Left hindlimb (tissue), 1 donor: ENCODE measurements at regions not wholly inside any gene's neighbourhood (a gene's known extent, or its start where the extent isn't known, plus 50 kb on each side); places are given as distances from the start of the nearest gene placed in this dataset.
"Not testable (repeated sequence)": the region's sequence is repeated elsewhere in the genome, so short reads cannot be mapped to it uniquely, and the experiment has no call there.

Experiments used
- DNase-seq: peaks from one replicate; pipeline ENCODE4 v3.0.0-alpha.2; 2018

GRCh38 chr2:11877764-11878163 is 131.3 kb downstream of the LPIN1 start:
- no peak for DNase-seq

DNA sequence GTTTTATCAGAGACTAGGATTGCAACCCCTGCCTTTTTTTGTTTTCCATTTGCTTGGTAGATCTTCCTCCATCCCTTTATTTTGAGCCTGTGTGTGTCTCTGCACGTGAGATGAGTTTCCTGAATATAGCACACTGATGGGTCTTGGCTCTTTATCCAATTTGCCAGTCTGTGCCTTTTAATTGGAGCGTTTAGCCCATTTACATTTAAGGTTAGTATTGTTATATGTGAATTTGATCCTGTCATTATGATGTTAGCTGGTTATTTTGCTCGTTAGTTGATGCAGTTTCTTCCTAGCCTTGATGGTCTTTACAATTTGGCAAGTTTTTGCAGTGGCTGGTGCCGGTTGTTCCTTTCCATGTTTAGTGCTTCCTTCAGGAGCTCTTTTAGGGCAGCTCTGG is 138.8 kb downstream of the LPIN1 start:
- DNase-seq = not testable (repeated sequence)

- DNase-seq = not testable (repeated sequence)
Measured at GRCh38 chr2:11886899-11887298, 140.5 kb downstream of the LPIN1 start.

GRCh38 chr2:11889101-11889850 is 142.8 kb downstream of the LPIN1 start:
- DNase-seq = no peak

- no peak for DNase-seq
Measured at GRCh38 chr2:11889854-11890253, 143.4 kb downstream of the LPIN1 start.

GRCh38 chr2:11891028-11891427 is 144.6 kb downstream of the LPIN1 start:
- no peak for DNase-seq

GRCh38 chr2:11891671-11892440 is 145.4 kb downstream of the LPIN1 start:
- no peak for DNase-seq

- no peak for DNase-seq
Measured at GRCh38 chr2:11896386-11896785, 150.0 kb downstream of the LPIN1 start.

GRCh38 chr2:11898576-11898975 is 152.1 kb downstream of the LPIN1 start:
- DNase-seq = no peak

DNA sequence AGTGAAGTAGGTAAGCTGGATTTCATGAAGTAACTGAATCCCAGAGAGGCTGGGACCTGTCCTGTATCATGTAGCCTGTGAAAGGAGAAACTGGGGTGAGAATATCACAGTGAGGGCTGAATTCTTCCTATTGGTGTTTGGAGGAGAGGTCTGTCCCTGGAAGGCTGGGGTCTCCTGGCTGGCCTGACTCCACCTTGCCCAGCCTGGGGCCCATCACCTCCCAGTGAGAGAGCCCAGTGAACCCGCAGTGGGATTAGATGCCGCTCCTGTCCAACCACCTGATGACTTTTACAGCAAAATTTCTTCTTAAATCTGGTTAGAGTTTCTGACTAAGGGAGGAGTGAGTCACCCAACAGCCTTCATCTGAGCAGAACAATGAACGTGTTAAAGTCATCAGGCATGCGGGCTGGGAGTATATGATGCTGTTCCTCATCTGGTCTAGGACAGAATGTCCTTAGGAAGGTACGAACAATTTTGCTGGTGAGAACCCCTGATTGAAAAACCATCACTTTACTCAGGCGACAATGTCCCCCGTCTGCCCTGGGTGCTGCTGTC is 152.9 kb downstream of the LPIN1 start:
- DNase-seq = no peak

- DNase-seq = not testable (repeated sequence)
Measured at GRCh38 chr2:11900891-11901290, 154.5 kb downstream of the LPIN1 start.

- no peak for DNase-seq
Measured at GRCh38 chr2:11901351-11902069, 155.1 kb downstream of the LPIN1 start.

DNA sequence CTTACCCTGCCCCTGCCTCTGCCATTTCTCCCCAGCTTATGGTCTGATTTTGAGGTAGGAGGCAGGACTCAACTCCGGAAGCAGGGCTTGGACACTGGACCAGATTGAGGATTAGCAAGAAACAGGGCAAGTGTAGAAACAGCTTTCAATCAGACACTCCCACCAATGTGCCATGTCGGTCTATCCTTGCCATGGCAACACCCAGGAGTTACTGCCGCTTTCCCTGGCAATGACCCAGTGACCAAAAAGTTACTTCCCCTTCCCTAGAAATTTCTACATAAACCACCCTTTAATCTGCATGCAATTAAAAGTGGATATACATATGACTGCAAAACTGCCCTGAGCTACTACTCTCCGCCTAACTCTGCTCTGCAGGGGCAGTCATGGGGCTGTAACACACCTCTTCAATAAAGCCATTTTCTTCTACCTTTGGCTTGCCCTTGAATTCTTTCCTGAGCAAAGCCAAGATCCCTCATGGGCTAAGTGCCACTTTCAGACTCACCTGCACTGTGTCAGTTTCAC is 156.7 kb downstream of the LPIN1 start:
- DNase-seq = no peak

- no peak for DNase-seq
Measured at GRCh38 chr2:11904029-11904428, 157.6 kb downstream of the LPIN1 start.

GRCh38 chr2:11904941-11905340 is 158.5 kb downstream of the LPIN1 start:
- DNase-seq = no peak

- DNase-seq = no peak
Measured at GRCh38 chr2:11907190-11907589, 160.8 kb downstream of the LPIN1 start.

GRCh38 chr2:11910971-11911370 is 164.5 kb downstream of the LPIN1 start:
- DNase-seq = no peak

GRCh38 chr2:11912980-11913379 is 166.5 kb downstream of the LPIN1 start:
- DNase-seq = no peak

DNA sequence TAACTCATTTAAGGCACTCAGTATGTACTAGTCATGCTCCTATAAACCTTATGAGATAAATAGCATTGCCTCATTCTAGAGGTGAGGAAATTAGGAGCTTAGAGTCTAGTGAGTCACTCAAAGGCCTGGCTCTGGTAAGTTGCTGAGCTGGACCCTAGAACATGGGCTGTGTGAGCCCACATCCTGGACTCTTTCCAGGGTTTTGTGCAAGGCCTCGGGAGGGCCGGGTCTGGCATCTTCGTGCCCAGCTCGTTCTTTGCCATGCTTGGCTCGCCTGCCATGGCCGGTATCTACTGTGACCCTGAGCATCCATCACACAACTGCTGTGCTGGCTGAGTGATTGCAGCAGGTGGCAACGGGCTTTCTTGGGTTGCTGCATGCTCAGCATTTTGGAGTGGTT is 168.0 kb downstream of the LPIN1 start:
- peak; percentile 50 for DNase-seq

GRCh38 chr2:11915650-11916049 is 169.2 kb downstream of the LPIN1 start:
- no peak for DNase-seq

GRCh38 chr2:11919953-11920352 is 173.5 kb downstream of the LPIN1 start:
- DNase-seq = no peak

GRCh38 chr2:11920993-11921583 is 174.7 kb downstream of the LPIN1 start:
- no peak for DNase-seq

GRCh38 chr2:11922294-11922693 is 175.9 kb downstream of the LPIN1 start:
- no peak for DNase-seq
